ENCODE measurements at regions not wholly inside any gene's neighbourhood (a gene's known extent, or its start where the extent isn't known, plus 50 kb on each side); places are given as distances from the start of the nearest gene placed in this dataset.

DNA sequence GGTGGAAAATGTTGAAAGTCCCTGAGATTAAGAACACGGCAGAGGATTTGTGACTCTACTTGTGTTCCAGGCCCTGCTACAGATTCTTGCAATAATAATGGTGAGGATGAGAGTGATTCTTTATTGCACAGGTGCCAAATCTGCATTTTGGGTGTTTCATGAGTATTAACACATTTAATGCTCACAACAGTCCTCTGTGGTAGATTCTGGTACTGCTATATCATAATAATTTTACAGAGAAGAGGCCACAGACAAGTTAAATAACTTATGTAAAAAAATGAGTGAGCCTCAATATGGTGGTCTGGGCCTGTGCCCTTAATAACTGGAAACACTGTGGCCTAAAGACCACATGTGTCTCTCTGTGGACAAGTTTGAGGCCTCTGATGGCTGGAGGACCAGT lies 124.3 kb downstream of the C4orf33 start:
- H3K4me3 ChIP-seq: no peak overlapping the region
- no peaks in the 10 kb centered on the region for H3K9me3 ChIP-seq
- H3K27ac ChIP-seq (replicated peaks in 1 of 4): no peak overlapping the region
- H3K27me3 ChIP-seq: no peaks in the 10 kb centered on the region
- DNase-seq (ENCODE audit: extremely low spot score): no peak
- intact Hi-C loops (cut with DNase I): no loop called here
- no peaks in the 10 kb centered on the region for H3K36me3 ChIP-seq
- no peaks in the 10 kb centered on the region for H3K4me1 ChIP-seq
- TF ChIP-seq, protein P1, sequence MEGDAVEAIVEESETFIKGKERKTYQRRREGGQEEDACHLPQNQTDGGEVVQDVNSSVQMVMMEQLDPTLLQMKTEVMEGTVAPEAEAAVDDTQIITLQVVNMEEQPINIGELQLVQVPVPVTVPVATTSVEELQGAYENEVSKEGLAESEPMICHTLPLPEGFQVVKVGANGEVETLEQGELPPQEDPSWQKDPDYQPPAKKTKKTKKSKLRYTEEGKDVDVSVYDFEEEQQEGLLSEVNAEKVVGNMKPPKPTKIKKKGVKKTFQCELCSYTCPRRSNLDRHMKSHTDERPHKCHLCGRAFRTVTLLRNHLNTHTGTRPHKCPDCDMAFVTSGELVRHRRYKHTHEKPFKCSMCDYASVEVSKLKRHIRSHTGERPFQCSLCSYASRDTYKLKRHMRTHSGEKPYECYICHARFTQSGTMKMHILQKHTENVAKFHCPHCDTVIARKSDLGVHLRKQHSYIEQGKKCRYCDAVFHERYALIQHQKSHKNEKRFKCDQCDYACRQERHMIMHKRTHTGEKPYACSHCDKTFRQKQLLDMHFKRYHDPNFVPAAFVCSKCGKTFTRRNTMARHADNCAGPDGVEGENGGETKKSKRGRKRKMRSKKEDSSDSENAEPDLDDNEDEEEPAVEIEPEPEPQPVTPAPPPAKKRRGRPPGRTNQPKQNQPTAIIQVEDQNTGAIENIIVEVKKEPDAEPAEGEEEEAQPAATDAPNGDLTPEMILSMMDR (IDR thresholded peaks at IDR 0.05): no peak
- TF ChIP-seq POLR2AphosphoS5 (IDR thresholded peaks at IDR 0.05) (no peak), EP300 (IDR thresholded peaks at IDR 0.05) (no peak), POLR2A (IDR thresholded peaks at IDR 0.05; ENCODE audit: low read depth) (no peak)
- 95% methylated on average over 1 of the region's 1 CpG for WGBS

DNA sequence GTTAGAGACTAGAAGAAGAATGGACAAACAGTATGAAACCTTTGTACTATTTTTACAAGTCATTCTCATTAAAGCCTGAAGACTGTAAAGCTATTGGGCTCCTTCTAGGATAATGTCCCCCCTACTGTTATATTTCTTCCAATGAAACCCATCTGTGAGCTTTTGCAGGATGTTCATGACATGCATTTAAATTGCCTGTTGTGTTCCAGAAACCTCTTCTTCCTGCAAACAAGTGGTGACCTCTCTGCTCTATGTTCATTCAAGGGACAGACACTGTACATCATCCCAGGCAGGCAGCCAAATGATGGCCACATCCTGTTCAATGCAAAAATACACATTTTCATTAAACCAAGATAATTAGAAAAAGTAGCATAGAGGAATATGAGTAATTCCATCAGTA lies 128.0 kb downstream of the C4orf33 start:
- Histone ChIP-seq H3K4me3 (no peak overlapping the region), H3K27me3 (no peaks in the 10 kb centered on the region), H3K9me3 (no peaks in the 10 kb centered on the region), H3K4me1 (no peaks in the 10 kb centered on the region), H3K27ac (replicated peaks in 1 of 4) (no peak overlapping the region), H3K36me3 (no peaks in the 10 kb centered on the region)
- intact Hi-C loops (cut with DNase I): no loop called here
- TF ChIP-seq POLR2A (IDR thresholded peaks at IDR 0.05; ENCODE audit: low read depth): no peak
- TF ChIP-seq, protein P1 (IDR thresholded peaks at IDR 0.05): no peak
- TF ChIP-seq POLR2AphosphoS5 (IDR thresholded peaks at IDR 0.05): no peak
- no peak for TF ChIP-seq EP300 (IDR thresholded peaks at IDR 0.05)
- no peak for DNase-seq (ENCODE audit: extremely low spot score)

DNA sequence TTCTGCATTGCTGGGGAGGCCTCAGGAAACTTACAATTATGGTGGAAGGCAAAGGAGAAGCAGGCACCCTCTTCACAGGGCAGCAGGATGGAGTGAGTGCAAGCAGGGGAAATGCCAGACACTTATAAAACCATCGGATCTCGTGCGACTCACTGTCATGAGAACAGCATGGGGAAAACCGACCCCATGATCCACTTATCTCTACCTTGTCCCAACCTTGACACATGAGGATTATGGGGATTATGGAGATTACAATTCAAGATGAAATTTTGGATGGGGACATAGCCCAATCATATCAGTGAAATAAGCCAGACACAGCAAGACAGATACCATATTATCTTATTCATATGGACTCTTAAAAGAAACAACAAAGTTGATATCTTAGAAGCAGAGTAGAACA lies 134.9 kb downstream of the C4orf33 start:
- intact Hi-C loops (cut with DNase I): no loop called here
- TF ChIP-seq EP300 (IDR thresholded peaks at IDR 0.05) (no peak), POLR2A (IDR thresholded peaks at IDR 0.05; ENCODE audit: low read depth) (no peak), POLR2AphosphoS5 (IDR thresholded peaks at IDR 0.05) (no peak)
- TF ChIP-seq, protein P1 (IDR thresholded peaks at IDR 0.05): no peak
- no peaks in the 10 kb centered on the region for H3K9me3 ChIP-seq
- H3K4me1 ChIP-seq: no peaks in the 10 kb centered on the region
- no peak overlapping the region for H3K27ac ChIP-seq (replicated peaks in 1 of 4)
- H3K36me3 ChIP-seq: no peaks in the 10 kb centered on the region
- WGBS: 90% methylated on average over 4 of the region's 4 CpGs
- no peak for DNase-seq (ENCODE audit: extremely low spot score)
- no peak overlapping the region for H3K4me3 ChIP-seq
- no peaks in the 10 kb centered on the region for H3K27me3 ChIP-seq

DNA sequence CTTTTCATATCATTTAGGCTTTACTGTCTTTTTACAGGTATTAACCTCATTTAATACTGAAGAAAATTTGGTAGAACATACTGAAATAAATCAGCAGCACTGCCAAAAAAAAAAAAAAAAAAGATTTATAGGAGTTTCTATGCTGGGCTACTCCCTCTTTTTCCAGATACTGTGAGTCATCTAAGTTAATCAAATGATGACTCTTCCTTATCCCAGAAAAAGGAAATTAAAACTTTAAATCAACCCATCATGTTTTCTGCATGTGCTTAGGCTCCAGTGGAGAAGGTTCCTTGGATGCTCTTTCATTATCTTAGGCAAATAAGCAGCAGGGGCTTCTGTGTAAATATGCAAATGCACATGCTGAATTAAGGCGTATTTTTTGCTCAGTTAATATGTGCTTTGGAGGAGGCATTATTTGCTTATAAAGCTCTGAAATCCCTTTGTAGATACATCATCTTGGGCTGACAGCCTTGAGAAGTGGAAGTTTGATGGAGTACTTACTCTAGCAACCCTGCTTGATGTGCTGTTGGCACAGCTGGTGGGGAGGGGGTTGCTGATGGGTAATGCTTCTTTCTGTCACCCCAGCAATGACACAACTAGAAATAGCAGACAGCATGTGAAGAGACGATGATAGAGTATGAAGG lies 136.1 kb downstream of the C4orf33 start:
- H3K4me1 ChIP-seq: no peaks in the 10 kb centered on the region
- intact Hi-C loops (cut with DNase I): no loop called here
- 79% methylated on average over 2 of the region's 2 CpGs for WGBS

More for the DNA sequence above, 136.1 kb downstream of the C4orf33 start:
- no peak for DNase-seq (ENCODE audit: extremely low spot score)
- no peak for TF ChIP-seq EP300 (IDR thresholded peaks at IDR 0.05)
- TF ChIP-seq POLR2AphosphoS5 (IDR thresholded peaks at IDR 0.05): no peak
- TF ChIP-seq POLR2A (IDR thresholded peaks at IDR 0.05; ENCODE audit: low read depth): no peak
- TF ChIP-seq, protein P1 (IDR thresholded peaks at IDR 0.05): no peak
- Histone ChIP-seq H3K27ac (replicated peaks in 1 of 4) (no peak overlapping the region), H3K27me3 (no peaks in the 10 kb centered on the region), H3K4me3 (no peak overlapping the region), H3K36me3 (no peaks in the 10 kb centered on the region), H3K9me3 (no peaks in the 10 kb centered on the region)
